ENCODE measurements at regions not wholly inside any gene's neighbourhood (a gene's known extent, or its start where the extent isn't known, plus 50 kb on each side); places are given as distances from the start of the nearest gene placed in this dataset.

GRCh38 chr10:30763918-30764317 is 134.4 kb upstream of the LYZL2 start:
- no peak for TF ChIP-seq POLR2A (IDR thresholded peaks at IDR 0.05)
- TF ChIP-seq CTCF (IDR thresholded peaks at IDR 0.05), result no peak
